G401 (cell line): ENCODE measurements at regions not wholly inside any gene's neighbourhood (a gene's known extent, or its start where the extent isn't known, plus 50 kb on each side); places are given as distances from the start of the nearest gene placed in this dataset.

Source experiments
- DNase-seq: peaks from one replicate; pipeline ENCODE4 v3.0.0-alpha.2; 2015; ENCODE audit warnings: low spot score
- in situ Hi-C: cut with HindIII; loops from 2 replicates; pipeline ENCODE4 v1.10.0; 2016; ENCODE audit warnings: low sequenced_read_pairs, mixed read lengths

DNA sequence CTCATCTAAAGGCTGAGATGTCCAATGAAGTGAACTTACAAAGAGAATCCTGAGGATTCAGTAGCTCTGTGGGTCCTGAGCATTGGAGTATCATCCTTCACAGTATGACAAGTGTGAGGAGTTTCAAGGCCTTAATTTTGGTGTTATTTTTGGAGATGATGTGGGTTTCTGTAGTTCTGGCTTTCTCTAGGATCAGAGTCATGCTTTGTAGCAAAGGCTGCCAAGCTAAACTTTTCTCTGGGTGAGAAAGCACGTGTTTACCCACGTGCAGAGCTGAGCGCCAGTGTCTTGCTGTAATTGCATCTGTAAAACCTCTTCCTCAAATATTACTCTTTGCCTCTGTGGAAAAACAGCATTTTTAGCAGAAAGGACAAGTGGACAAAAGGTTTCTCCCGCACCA, 387.8 kb upstream of the LYPLAL1 start:
- in situ Hi-C loops: no loop called here
- DNase-seq: no peak

DNA sequence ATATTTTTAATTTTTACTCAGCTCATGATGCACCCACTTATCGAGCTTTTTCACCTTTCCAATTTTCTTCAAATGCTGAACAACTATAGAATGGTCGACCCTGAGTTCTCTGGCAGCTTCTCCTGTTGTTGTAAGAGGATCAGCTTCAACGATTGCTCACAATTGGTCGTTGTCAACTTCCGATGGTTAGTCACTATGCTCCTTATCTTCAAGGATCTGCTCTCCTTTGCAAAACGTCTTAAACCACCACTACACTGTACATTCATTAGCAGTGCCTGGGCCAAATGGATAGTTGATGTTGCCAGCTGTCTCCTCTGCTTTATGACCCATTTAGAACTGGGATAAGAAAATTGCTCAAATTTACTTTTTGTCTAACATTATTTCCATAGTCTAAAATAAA, 385.9 kb upstream of the LYPLAL1 start:
- in situ Hi-C loops: no loop called here
- no peak for DNase-seq

DNA sequence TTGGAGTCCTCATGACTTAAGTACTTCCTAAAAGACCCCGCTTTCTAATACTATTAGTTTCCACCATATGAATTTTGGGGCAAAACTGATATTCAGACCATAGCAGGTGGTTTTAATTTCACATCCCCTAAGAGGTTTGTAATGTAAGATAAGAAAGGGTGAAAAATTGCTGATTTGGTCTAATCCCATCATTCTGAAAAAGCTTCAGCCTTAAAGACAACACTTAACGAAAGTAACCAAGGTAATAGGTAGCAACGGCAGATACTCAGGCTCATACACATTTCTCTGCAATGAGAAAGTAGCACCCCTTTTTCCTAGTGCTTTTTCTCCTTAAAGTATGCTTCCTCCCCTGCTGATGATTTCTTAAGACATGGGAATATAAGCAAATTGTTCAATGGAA, 376.9 kb upstream of the LYPLAL1 start:
- in situ Hi-C loops: no loop called here
- no peak for DNase-seq

DNA sequence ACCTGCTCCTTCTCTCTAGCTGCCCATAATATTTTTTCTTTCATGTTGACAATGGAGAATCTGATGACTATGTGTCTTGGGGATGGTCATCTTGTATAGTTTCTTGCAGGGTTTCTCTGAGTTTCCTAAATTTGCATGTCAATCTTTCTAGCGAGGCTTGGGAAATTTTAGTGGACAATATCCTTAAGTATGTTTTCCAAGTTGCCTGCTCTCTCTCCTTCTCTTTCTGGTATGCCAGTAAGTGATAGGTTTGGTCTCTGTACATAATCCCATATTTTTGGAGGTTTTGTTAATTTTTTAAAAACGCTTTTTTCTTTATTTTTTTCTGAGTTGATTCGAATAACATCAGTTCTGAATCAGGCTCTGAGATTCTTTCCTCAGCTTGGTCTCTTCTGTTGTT, 370.9 kb upstream of the LYPLAL1 start:
- in situ Hi-C loops: no loop called here

DNA sequence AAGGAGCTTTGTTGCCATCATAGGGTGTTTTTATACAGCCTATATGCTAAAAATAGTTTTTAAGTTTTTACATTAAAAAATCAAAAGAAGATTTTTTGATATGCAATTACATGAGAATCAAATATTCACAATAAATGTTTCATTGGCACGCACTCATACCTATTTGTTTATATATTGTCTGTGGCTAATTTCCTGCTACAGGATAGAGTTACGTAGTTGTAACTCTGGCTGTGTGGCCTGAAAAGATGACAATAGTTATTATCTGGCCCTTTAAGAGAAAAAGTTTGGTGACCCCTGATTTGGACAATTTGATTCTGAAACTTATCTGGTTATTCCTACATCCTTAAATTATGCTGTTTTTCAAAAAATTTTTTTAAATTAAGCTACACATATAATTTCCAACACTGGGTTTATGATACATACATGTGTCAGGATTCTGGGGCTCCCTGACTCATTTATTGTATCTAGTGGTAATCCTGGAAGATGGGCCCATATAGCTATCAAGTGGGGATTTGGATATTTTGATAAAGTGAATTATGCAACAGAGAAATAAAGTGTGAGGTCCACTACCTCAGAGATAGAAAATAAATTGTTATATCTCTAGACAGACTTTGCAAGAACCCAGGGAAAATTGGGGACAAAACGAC, 370.2 kb upstream of the LYPLAL1 start:
- in situ Hi-C loops: no loop called here

More for the DNA sequence above, 370.9 kb upstream of the LYPLAL1 start:
- no peak for DNase-seq

DNA sequence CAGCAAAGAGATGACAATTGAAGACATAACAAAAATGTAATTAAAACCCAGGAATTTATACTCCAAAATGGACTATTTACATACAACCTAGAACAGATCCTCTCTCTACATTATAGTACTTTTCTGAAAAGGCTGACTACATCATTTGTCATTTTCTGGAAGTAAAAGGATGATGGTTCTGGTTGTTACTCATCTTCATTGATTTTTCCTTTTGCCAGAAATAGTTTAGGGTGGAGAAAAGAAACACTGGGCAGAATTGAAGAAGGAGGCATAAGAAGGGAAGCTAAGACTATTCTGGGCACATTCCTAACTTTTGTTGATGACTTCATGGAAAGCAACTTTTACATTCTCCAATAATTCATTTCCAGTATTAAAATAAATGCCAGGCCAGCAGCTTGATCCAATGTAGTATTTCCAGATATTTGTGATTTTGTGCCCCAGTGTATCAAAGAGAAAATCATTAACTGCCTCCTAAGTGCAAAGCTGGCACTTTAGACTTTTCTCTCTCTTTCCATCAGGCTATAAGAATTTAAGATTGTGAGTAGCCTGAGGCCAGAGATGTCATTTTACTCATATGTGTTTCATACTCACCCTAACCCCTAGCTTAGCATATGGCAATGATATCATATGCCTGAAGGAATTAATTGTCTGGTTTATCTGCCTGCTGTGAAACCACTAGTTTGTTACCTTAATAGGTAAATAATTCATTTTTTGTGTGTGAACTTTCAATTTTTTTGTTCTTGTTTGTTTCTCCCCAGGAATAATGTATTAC, 369.5 kb upstream of the LYPLAL1 start:
- in situ Hi-C loops: no loop called here
- no peak for DNase-seq

More for the DNA sequence above, 370.2 kb upstream of the LYPLAL1 start:
- no peak for DNase-seq

DNA sequence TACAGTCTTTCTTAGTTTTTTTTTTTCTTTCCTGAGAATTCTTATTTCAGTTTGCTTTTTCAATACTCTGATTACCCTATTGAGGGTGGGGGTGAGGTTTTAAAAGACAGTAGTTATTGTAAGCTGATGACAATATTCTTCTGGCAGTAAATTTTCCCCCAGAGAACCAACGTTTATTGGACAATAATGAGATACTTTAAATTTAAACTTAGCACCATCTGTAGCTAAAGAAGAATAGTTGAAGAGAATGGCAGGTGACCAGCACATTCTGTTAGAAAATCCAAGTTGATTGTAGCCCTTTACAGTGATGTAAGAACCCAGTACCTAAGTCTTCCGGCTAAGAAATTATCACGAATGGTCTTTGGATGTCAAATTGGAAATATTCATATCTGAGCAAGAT, 364.6 kb upstream of the LYPLAL1 start:
- no peak for DNase-seq
- in situ Hi-C loops: no loop called here

DNA sequence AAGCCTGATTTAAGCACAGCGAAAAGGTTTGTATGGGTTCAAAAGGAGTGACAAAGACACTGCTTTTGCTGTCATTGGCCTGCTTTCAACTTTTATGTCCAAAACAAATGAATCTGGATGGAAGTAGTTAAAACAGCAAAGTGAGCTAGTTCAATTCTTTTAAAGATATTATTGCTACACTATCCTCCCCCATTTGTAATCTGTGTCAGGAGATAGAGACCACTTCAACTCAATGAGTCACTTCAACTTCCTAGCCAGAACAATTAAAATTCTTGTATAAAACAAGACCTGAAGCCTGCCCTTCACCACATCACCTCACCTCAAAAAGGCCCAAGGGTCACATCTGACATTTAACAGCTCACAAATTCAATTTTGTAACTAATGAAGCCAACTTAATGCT, 364.1 kb upstream of the LYPLAL1 start:
- DNase-seq: no peak
- in situ Hi-C loops: no loop called here

DNA sequence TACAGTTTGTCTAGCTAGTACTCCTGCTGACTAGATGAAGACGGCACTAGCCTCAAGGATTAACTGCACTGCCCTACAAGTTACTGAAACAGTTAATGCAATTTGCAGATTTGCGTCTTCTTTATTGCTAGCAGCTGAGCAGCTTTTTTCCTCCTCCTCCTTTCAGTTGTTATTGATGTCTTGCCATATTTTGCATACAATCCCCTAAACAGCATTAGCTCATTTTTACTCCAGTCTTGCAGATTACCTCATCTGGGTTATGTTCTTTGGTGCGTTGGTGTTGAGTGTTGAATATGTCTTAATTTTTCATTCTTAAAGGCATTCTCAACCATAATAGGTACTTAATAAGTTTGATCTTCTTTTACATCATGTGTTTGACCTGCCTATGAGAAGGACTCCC, 363.4 kb upstream of the LYPLAL1 start:
- no peak for DNase-seq
- in situ Hi-C loops: no loop called here

DNA sequence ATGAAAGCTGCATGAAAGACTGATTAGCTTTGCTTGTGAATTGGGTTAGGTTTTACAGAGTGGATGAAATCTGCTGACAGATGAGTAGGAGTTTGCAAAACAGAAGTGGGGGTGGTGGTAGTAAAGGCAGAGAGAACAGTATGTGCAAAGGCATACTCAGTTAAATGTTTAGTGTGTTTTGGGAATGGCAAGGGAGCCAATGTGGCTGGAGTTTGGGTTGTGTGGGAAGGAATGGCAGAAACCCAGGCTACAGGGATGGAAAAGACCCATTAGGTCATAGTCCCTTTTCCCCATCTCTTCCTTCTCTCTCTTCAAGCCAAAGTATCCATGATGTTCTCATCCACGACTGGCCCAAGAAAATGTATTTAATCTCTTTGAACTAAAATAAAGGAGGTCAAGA, 362.2 kb upstream of the LYPLAL1 start:
- in situ Hi-C loops: no loop called here
- no peak for DNase-seq

DNA sequence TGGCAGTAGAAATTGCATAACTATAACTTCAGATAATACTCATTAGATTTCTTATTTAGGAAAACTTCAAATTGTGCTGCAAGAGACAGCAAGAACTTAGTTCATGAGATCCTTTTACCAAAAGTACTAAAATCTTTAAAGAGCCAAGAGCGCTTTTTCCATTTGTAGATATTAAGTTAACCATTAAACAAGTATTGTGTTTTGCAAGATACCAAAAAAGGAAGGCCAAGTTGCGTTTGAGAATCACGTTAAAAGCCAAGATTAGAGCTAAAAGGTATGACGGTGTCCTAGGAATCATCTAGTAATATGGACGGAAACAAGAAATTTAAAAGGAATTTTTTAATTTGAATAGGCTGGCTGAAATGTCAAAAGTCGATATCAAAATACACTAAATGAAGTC, 361.3 kb upstream of the LYPLAL1 start:
- in situ Hi-C loops: no loop called here
- DNase-seq: no peak

DNA sequence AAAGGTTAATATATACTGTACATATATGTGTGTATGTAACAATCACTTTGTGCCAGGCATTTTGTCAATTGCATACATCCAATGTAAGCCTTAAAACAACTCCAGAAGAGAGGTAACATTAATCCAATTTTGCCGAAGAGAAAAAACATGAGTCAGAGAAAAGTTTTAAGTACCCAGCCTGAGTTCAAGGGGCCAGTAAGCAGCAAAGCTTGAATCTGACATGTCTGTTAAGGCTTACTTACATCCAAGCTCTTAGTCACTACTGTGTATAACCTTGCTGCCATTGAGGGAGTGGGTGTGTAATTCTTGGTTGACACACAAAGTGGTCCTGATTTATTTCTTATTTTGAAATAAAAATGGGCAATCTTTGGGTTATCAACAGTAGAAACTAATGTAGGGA, 360.4 kb upstream of the LYPLAL1 start:
- in situ Hi-C loops: no loop called here
- DNase-seq: no peak

DNA sequence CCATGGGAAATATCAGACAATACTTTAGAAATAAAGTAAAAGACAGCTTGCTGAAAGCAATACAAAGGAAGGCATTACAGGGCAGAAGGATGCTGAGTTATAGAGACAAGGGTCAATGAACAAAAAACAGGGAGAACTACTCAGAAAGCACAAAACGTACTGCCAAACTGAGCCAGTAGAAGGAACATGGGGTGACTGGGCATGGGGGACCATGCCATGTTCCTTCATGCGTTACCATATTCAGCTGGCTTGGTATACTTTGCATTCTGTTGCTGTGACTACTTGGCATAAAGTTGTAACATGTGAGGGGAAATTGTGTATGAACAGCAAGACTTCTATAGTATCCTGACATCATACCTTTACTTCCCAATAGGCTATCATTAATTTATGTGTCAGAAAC, 358.6 kb upstream of the LYPLAL1 start:
- DNase-seq: no peak
- in situ Hi-C loops: no loop called here

DNA sequence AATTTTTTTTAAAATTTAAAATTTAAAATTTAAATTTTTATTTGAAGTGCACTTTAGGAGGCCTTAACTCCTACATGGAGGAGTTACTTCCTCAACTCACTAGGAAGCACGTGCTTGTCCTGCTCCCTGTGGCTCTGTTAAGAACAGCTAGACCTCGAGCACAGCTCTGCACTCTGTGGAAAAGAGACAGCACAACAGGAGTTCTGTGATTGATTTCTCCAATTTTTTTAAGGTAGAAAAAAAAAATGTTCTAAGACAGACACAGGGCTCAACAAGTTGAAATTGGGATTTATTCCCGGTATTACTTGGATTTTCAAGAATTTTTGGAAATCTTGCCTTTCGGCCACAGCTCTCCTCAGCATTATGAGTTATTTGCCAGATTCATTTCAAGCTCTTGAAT, 356.6 kb upstream of the LYPLAL1 start:
- in situ Hi-C loops: no loop called here
- DNase-seq: no peak

DNA sequence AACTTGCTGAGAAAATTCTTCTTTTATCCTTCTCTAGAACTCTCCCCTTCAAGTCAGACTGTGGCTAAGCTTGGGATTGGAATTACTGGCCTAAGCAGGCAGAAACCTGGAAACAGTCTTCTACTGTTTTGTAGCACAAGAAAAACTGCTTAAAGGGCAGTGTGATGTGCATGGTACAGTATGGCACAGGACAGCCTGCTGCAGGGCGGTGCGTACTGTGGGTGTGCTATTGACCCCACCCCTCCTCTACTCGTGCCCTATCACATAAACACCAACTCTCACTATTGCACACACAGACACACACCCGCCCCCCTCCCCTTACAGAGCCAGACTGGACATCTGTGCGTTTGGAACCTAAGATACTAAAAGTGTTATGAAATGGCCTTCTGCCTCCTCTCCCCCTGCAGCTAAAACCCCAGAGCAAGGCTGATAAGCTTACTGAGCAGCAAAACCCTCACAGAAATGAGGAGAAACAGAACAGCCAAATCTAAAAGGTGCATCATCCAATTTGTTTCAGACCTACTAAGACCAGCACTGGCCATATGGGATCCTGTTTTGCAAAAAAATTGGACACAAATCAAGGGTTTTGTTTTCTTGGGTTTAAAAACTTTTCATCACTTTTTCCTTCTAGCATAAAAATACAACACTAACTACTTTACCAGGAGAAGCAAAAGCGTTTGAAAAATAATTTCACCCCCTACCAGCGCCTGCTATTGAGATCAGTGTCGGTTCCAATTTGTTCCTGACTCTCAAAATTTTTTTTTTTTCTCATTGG, 355.8 kb upstream of the LYPLAL1 start:
- DNase-seq: no peak
- in situ Hi-C loops: no loop called here

DNA sequence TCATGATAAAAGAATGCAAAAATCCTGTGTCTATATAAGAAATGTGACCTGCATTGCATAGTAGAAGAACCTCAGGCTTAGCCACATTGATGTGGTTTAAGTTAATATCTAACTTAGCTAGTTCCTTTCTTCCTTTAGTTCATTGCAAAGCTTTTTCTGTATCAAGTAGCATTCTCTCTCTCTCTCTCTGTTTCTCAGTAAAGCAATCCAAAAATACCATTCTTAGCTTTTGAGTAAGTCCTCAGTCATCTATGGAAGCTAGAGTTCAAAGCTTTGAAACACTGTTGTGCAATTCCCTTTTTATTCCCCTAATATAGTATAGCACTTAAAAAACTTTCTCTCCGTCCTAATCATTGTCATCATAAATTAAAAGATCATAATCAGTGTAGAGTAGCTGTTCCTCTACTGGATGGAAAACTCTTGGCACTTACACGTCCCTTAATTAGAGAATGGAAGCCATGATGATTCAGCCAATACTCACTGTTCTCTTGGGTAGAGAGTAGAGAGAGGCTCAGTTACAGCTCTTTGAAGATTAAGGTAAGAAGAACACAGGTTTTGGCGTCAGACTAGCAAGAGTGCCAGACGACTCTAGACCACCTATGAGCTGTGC, 350.3 kb upstream of the LYPLAL1 start:
- in situ Hi-C loops: no loop called here
- DNase-seq: no peak

DNA sequence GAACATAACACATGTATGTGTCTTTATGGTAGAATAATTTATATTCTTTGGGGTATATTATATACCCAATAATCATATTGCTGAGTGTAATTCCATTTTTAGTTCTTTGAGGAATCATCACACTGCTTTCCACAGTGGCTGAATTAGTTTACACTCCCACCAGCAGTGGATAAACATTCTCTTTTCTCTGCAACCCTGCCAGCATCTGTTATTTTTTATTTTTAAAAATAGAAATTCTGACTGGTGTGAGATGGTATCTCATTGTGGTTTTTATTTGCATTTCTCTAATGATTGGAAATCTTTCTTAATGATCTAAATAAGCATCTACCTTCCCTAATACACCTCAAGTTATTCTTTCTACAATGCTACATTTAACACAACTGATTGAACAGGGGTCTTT, 346.2 kb upstream of the LYPLAL1 start:
- in situ Hi-C loops: no loop called here
- DNase-seq: no peak

DNA sequence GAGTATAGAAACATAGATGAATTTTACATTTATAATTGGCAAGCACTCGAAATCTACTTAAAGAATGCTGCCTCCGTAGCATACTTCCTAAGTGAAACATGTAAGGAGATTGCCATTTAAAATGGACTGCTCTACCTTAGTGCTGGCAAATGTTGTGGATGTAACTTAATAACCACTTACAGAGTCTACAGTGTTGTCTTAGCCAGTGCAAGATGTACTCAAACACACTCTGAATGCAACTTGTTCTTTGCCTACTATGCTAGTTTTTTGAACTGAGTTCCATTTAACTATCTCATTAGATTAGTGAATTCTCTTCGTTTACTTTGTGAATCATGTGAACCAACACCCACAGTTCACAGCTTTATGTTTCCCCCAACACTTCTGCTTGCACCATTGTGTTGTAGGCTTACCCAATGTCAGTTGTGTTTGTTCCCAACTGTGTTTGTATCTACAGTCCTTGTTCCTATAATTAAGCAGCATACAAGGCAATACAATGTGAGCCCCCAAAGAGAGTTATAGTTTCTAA, 345.5 kb upstream of the LYPLAL1 start:
- DNase-seq: no peak
- in situ Hi-C loops: no loop called here

DNA sequence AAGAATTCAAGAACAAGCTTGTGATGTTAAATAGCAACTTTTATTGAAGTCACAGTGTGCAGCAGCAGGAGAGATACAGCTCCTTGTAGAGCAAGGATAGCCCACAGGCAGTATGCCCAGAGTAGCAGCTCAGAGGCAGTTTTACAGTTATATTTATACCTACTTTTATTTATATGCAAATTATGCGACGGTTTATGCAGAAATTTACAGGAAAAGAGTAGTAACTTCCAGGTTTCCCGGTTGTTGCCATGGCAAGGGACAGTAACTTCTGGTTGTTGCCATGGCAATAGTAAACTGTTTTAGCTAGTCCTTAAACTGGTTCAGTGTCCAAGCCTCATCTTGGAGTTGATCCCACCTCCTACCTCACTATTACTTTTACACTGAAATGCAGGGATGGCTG, 344.6 kb upstream of the LYPLAL1 start:
- in situ Hi-C loops: no loop called here
- no peak for DNase-seq

DNA sequence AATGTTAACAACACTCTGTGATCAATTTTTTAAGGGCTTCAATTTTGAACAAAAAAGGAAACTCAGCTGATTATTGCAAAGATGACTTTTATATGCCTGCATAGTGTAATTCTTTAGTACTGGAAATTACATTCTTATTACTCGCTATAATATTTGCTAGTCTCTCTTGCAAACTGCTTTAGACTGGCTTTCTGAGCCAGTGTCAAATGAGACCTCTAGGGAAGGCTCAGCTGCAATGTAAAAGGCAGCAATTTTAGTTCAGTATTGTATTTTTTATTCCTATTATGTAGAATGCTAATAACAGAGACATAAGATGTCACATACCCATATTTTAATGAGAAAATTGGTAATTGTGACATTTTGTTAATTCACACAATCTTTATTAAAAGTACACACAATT, 338.1 kb upstream of the LYPLAL1 start:
- no peak for DNase-seq
- in situ Hi-C loops: no loop called here
